ENCODE measurements at regions not wholly inside any gene's neighbourhood (a gene's known extent, or its start where the extent isn't known, plus 50 kb on each side); places are given as distances from the start of the nearest gene placed in this dataset.

DNA sequence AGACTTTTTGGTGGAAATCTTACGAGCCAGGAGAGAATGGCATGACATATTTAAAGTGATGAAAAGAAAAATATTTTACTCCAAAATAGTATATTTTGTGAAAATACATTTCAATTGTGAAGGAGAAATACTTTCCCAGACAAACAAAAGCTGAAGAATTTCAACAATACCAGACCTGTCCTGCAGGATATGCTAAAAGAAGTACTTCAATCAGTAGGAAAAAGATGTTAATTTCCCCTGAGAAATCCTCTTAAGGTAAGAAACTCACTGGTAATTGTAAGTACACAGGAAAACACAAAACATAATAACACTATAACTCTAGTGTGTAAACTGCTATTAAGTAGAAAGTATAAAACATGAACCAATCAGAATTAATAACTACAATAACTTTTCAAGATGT is 341.8 kb upstream of the GJE1 start:
- CTCF ChIA-PET = interaction anchor here (0.6 kb wide), 1 partner anchor 115 kb away, joined by 3 read pairs; no protein-coding TSS in a partner anchor

DNA sequence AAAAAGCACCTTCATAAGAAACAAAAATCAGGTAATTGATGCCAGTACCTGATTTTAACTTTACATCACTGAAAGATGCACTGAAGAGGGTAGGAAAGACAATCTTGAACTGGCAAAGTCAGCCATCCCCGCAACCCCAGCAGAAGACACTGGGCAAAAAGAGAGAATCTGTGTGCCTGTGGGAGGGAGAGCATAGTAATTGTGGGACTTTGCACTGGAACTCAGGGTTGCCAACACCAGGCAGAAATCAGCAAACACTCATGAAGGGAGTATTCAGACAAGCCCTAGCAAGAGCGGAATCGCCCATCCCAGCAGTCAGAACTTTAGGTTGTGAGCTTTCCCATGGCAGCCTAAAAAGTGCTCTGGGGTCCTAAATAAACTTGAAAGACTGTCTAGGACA is 344.6 kb upstream of the GJE1 start:
- Histone ChIP-seq H3F3A (ENCODE audit: insufficient read depth, low read depth) (no peaks in the 10 kb centered on the region), H2AFZ (no peak overlapping the region), H3K4me1 (replicated peaks; ENCODE audit: insufficient read depth) (no peaks in the 10 kb centered on the region), H3K4me2 (no peak overlapping the region), H3K79me2 (ENCODE audit: low read depth) (no peaks in the 10 kb centered on the region), H3K9me2 (ENCODE audit: insufficient read depth) (no peaks in the 10 kb centered on the region), H3K36me3 (ENCODE audit: low read depth) (no peaks in the 10 kb centered on the region), H3K9me3 (ENCODE audit: insufficient read depth, low read depth) (no peaks in the 10 kb centered on the region), H4K20me1 (ENCODE audit: insufficient read depth) (no peaks in the 10 kb centered on the region), H3K4me3 (no peak overlapping the region), H3K27ac (no peak overlapping the region), H3K27me3 (ENCODE audit: insufficient read depth, low read depth) (no peaks in the 10 kb centered on the region)
- TF ChIP-seq, protein P1, sequence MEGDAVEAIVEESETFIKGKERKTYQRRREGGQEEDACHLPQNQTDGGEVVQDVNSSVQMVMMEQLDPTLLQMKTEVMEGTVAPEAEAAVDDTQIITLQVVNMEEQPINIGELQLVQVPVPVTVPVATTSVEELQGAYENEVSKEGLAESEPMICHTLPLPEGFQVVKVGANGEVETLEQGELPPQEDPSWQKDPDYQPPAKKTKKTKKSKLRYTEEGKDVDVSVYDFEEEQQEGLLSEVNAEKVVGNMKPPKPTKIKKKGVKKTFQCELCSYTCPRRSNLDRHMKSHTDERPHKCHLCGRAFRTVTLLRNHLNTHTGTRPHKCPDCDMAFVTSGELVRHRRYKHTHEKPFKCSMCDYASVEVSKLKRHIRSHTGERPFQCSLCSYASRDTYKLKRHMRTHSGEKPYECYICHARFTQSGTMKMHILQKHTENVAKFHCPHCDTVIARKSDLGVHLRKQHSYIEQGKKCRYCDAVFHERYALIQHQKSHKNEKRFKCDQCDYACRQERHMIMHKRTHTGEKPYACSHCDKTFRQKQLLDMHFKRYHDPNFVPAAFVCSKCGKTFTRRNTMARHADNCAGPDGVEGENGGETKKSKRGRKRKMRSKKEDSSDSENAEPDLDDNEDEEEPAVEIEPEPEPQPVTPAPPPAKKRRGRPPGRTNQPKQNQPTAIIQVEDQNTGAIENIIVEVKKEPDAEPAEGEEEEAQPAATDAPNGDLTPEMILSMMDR (conservative IDR thresholded peaks at IDR 0.05) = no peak
- no peak for TF ChIP-seq EZH2 (IDR thresholded peaks at IDR 0.05; ENCODE audit: low read depth)
- BruUV-seq (replicated peaks) = no TSS peak
- no peak for DNase-seq
- intact Hi-C loops (cut with micrococcal nuclease; ENCODE audit: unreplicated experiment) = no loop called here
- CTCF ChIA-PET = no interaction called here
- POLR2A ChIA-PET (ENCODE audit: unreplicated experiment) = no interaction called here

More for the DNA sequence above, 341.8 kb upstream of the GJE1 start:
- Histone ChIP-seq H3K27ac (no peak overlapping the region), H3K4me2 (no peak overlapping the region), H3F3A (ENCODE audit: insufficient read depth, low read depth) (no peaks in the 10 kb centered on the region), H4K20me1 (ENCODE audit: insufficient read depth) (no peaks in the 10 kb centered on the region), H3K4me3 (no peak overlapping the region), H3K9me2 (ENCODE audit: insufficient read depth) (no peaks in the 10 kb centered on the region), H3K9me3 (ENCODE audit: insufficient read depth, low read depth) (no peaks in the 10 kb centered on the region), H3K36me3 (ENCODE audit: low read depth) (no peaks in the 10 kb centered on the region), H3K4me1 (replicated peaks; ENCODE audit: insufficient read depth) (no peaks in the 10 kb centered on the region), H2AFZ (no peak overlapping the region), H3K27me3 (ENCODE audit: insufficient read depth, low read depth) (no peaks in the 10 kb centered on the region), H3K79me2 (ENCODE audit: low read depth) (no peaks in the 10 kb centered on the region)
- intact Hi-C loops (cut with micrococcal nuclease; ENCODE audit: unreplicated experiment) = no loop called here
- BruUV-seq (replicated peaks) = no TSS peak
- TF ChIP-seq, protein P1 (conservative IDR thresholded peaks at IDR 0.05) = no peak
- no peak for TF ChIP-seq EZH2 (IDR thresholded peaks at IDR 0.05; ENCODE audit: low read depth)
- DNase-seq = no peak
- POLR2A ChIA-PET (ENCODE audit: unreplicated experiment) = no interaction called here

DNA sequence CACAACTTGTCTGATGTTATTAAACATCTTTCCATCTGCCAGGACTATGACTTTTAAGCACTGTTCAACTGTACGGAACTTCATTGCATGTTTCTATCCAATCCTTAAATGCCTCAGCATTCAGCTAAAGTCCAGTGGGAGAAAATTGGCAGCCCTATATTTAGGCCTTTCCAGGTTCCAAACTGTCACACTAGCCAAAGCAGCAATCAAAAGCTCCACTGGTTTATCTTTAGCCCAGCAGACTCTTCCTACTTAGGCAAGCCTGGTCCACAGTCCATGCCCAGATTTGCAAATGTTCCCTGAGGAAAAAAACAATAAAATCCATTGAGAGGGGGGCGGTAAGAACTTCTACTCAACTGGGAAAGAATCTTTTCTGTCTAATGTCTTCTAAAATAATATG is 349.1 kb upstream of the GJE1 start:
- no peaks in the 10 kb centered on the region for H4K20me1 ChIP-seq (ENCODE audit: insufficient read depth)
- H3K9me2 ChIP-seq (ENCODE audit: insufficient read depth) = no peaks in the 10 kb centered on the region
- no peaks in the 10 kb centered on the region for H3K79me2 ChIP-seq (ENCODE audit: low read depth)
- no peaks in the 10 kb centered on the region for H3K36me3 ChIP-seq (ENCODE audit: low read depth)
- no peak overlapping the region for H3K4me3 ChIP-seq
- no peak overlapping the region for H2AFZ ChIP-seq
- no TSS peak for BruUV-seq (replicated peaks)
- no peak for DNase-seq
- peaks cover 6% of the 10 kb centered on the region; the same call in 1 of the 2 replicates for H3K9me3 ChIP-seq (ENCODE audit: insufficient read depth, low read depth)
- intact Hi-C loops (cut with micrococcal nuclease; ENCODE audit: unreplicated experiment) = no loop called here
- TF ChIP-seq EZH2 (IDR thresholded peaks at IDR 0.05; ENCODE audit: low read depth) = no peak
- TF ChIP-seq, protein P1 (conservative IDR thresholded peaks at IDR 0.05) = no peak
- H3K27me3 ChIP-seq (ENCODE audit: insufficient read depth, low read depth) = no peaks in the 10 kb centered on the region
- ChIA-PET POLR2A (ENCODE audit: unreplicated experiment) (no interaction called here), CTCF (no interaction called here)
- H3F3A ChIP-seq (ENCODE audit: insufficient read depth, low read depth) = no peaks in the 10 kb centered on the region
- no peak overlapping the region for H3K27ac ChIP-seq
- H3K4me1 ChIP-seq (replicated peaks; ENCODE audit: insufficient read depth) = no peaks in the 10 kb centered on the region
- no peak overlapping the region for H3K4me2 ChIP-seq

Data from PC-9 (cell line).